ENCODE measurements at regions not wholly inside any gene's neighbourhood (a gene's known extent, or its start where the extent isn't known, plus 50 kb on each side); places are given as distances from the start of the nearest gene placed in this dataset.

GRCh38 chr16:51932317-51932716 is 614.6 kb downstream of the TOX3 start:
- peaks cover 4% of the 10 kb centered on the region for H3K36me3 Mint-ChIP-seq (ENCODE audit: unreplicated experiment)
- no peak overlapping the region for H3K4me3 Mint-ChIP-seq (ENCODE audit: unreplicated experiment)
- no peak for TF ChIP-seq CTCF (IDR thresholded peaks at IDR 0.05; ENCODE audit: partially characterized antibody, unreplicated experiment)
- peaks cover 7% of the 10 kb centered on the region for H3K9me3 Mint-ChIP-seq (ENCODE audit: unreplicated experiment)
- no peak for DNase-seq
- peaks cover 2% of the 10 kb centered on the region for H3K27me3 Mint-ChIP-seq (ENCODE audit: unreplicated experiment)
- no peak overlapping the region for H3K27ac Mint-ChIP-seq (ENCODE audit: unreplicated experiment)
- H3K4me1 Mint-ChIP-seq (ENCODE audit: low read depth, unreplicated experiment) = peaks cover 3% of the 10 kb centered on the region

- no peaks in the 10 kb centered on the region for H3K4me1 Mint-ChIP-seq (ENCODE audit: low read depth, unreplicated experiment)
- no peak for TF ChIP-seq CTCF (IDR thresholded peaks at IDR 0.05; ENCODE audit: partially characterized antibody, unreplicated experiment)
- peaks cover 4% of the 10 kb centered on the region for H3K36me3 Mint-ChIP-seq (ENCODE audit: unreplicated experiment)
- DNase-seq = no peak
- peaks cover 2% of the 10 kb centered on the region for H3K27me3 Mint-ChIP-seq (ENCODE audit: unreplicated experiment)
- no peak overlapping the region for H3K27ac Mint-ChIP-seq (ENCODE audit: unreplicated experiment)
- peaks cover 5% of the 10 kb centered on the region for H3K9me3 Mint-ChIP-seq (ENCODE audit: unreplicated experiment)
- H3K4me3 Mint-ChIP-seq (ENCODE audit: unreplicated experiment) = no peak overlapping the region
Measured at GRCh38 chr16:51931653-51932052, 615.3 kb downstream of the TOX3 start.

- Mint-ChIP-seq H3K4me1 (ENCODE audit: low read depth, unreplicated experiment) (no peaks in the 10 kb centered on the region), H3K9me3 (ENCODE audit: unreplicated experiment) (no peaks in the 10 kb centered on the region), H3K27ac (ENCODE audit: unreplicated experiment) (no peak overlapping the region), H3K27me3 (ENCODE audit: unreplicated experiment) (no peaks in the 10 kb centered on the region), H3K4me3 (ENCODE audit: unreplicated experiment) (no peak overlapping the region), H3K36me3 (ENCODE audit: unreplicated experiment) (no peaks in the 10 kb centered on the region)
- DNase-seq = no peak
- no peak for TF ChIP-seq CTCF (IDR thresholded peaks at IDR 0.05; ENCODE audit: partially characterized antibody, unreplicated experiment)
Measured at GRCh38 chr16:51924744-51925143, 622.2 kb downstream of the TOX3 start.

- no peaks in the 10 kb centered on the region for H3K9me3 Mint-ChIP-seq (ENCODE audit: unreplicated experiment)
- H3K4me1 Mint-ChIP-seq (ENCODE audit: low read depth, unreplicated experiment) = no peaks in the 10 kb centered on the region
- H3K36me3 Mint-ChIP-seq (ENCODE audit: unreplicated experiment) = no peaks in the 10 kb centered on the region
- no peaks in the 10 kb centered on the region for H3K27me3 Mint-ChIP-seq (ENCODE audit: unreplicated experiment)
- H3K27ac Mint-ChIP-seq (ENCODE audit: unreplicated experiment) = no peak overlapping the region
- no peak overlapping the region for H3K4me3 Mint-ChIP-seq (ENCODE audit: unreplicated experiment)
- DNase-seq = no peak
- TF ChIP-seq CTCF (IDR thresholded peaks at IDR 0.05; ENCODE audit: partially characterized antibody, unreplicated experiment) = no peak
Measured at GRCh38 chr16:51922476-51922875, 624.5 kb downstream of the TOX3 start.

- H3K9me3 Mint-ChIP-seq (ENCODE audit: unreplicated experiment) = no peaks in the 10 kb centered on the region
- no peaks in the 10 kb centered on the region for H3K4me1 Mint-ChIP-seq (ENCODE audit: low read depth, unreplicated experiment)
- H3K4me3 Mint-ChIP-seq (ENCODE audit: unreplicated experiment) = no peak overlapping the region
- no peak overlapping the region for H3K27ac Mint-ChIP-seq (ENCODE audit: unreplicated experiment)
- no peak for DNase-seq
- H3K27me3 Mint-ChIP-seq (ENCODE audit: unreplicated experiment) = no peaks in the 10 kb centered on the region
- no peaks in the 10 kb centered on the region for H3K36me3 Mint-ChIP-seq (ENCODE audit: unreplicated experiment)
- TF ChIP-seq CTCF (IDR thresholded peaks at IDR 0.05; ENCODE audit: partially characterized antibody, unreplicated experiment) = no peak
Measured at GRCh38 chr16:51919736-51920135, 627.2 kb downstream of the TOX3 start.

Data from glutamatergic neuron (in vitro differentiated cells).